ENCODE measurements at regions not wholly inside any gene's neighbourhood (a gene's known extent, or its start where the extent isn't known, plus 50 kb on each side); places are given as distances from the start of the nearest gene placed in this dataset.

GRCh38 chr7:85630904-85631600 is 444.2 kb upstream of the SEMA3D start:
- no peaks in the 10 kb centered on the region for H3K27me3 ChIP-seq (ENCODE audit: low read depth)
- intact Hi-C loops (cut with micrococcal nuclease): no loop called here
- DNase-seq: no peak

DNA sequence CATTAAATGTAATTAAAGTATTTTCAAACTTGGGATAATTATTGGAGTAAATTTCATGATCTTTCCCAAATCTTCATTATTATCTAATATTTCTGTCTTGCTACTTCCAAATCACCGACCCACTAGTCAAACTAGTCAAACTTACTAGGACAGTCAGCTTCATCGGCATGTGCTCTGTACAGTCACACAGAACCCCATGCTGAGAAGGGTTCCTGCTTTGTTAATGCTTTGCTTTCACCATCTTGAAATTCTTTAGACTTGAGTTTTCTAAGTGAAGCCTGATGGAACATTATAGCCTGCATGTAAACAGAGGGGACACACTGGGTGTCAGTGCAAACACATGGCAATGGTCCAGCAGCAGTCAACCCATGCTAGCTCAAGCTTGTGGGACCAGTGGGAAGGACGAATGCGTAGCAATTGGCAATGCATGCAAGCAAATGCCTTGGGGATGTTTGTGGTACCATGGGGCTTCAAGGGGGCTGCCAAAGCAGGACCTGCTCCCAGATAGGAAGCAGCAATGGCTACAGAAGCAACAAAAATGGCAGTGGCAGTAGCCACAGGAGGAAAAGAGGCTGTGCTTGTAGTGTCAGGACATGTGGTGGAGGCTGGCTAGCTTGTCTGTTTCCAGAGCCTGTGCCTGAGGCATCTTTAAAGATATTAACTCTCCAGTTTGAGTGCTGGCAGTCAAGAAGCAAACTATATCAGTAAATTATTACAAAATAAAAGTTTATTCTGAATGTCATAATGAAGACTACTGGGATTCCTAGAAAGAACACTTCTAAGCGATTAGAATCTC is 441.1 kb upstream of the SEMA3D start:
- H3K36me3 ChIP-seq: no peaks in the 10 kb centered on the region
- no peak for DNase-seq
- H3K9me3 ChIP-seq (replicated peaks): peaks cover 11% of the 10 kb centered on the region
- H3K4me1 ChIP-seq: no peaks in the 10 kb centered on the region
- no peaks in the 10 kb centered on the region for H3K27me3 ChIP-seq (ENCODE audit: low read depth)
- intact Hi-C loops (cut with micrococcal nuclease): no loop called here
- no peak overlapping the region for H3K27ac ChIP-seq (replicated peaks)
- H3K4me3 ChIP-seq: no peak overlapping the region
- TF ChIP-seq, protein P1, sequence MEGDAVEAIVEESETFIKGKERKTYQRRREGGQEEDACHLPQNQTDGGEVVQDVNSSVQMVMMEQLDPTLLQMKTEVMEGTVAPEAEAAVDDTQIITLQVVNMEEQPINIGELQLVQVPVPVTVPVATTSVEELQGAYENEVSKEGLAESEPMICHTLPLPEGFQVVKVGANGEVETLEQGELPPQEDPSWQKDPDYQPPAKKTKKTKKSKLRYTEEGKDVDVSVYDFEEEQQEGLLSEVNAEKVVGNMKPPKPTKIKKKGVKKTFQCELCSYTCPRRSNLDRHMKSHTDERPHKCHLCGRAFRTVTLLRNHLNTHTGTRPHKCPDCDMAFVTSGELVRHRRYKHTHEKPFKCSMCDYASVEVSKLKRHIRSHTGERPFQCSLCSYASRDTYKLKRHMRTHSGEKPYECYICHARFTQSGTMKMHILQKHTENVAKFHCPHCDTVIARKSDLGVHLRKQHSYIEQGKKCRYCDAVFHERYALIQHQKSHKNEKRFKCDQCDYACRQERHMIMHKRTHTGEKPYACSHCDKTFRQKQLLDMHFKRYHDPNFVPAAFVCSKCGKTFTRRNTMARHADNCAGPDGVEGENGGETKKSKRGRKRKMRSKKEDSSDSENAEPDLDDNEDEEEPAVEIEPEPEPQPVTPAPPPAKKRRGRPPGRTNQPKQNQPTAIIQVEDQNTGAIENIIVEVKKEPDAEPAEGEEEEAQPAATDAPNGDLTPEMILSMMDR (IDR thresholded peaks at IDR 0.05; ENCODE audit: borderline replicate concordance): no peak

More at GRCh38 chr7:85630904-85631600, 444.2 kb upstream of the SEMA3D start:
- no peak overlapping the region for H3K27ac ChIP-seq (replicated peaks)
- no peak overlapping the region for H3K4me3 ChIP-seq
- TF ChIP-seq, protein P1 (IDR thresholded peaks at IDR 0.05; ENCODE audit: borderline replicate concordance): no peak
- H3K36me3 ChIP-seq: no peaks in the 10 kb centered on the region
- H3K4me1 ChIP-seq: no peaks in the 10 kb centered on the region
- H3K9me3 ChIP-seq (replicated peaks): peaks cover 3% of the 10 kb centered on the region

GRCh38 chr7:85622059-85622458 is 435.2 kb upstream of the SEMA3D start:
- peaks cover 11% of the 10 kb centered on the region for H3K9me3 ChIP-seq (replicated peaks)
- H3K27ac ChIP-seq (replicated peaks): no peak overlapping the region
- intact Hi-C loops (cut with micrococcal nuclease): no loop called here
- DNase-seq: no peak
- H3K36me3 ChIP-seq: no peaks in the 10 kb centered on the region
- TF ChIP-seq, protein P1 (IDR thresholded peaks at IDR 0.05; ENCODE audit: borderline replicate concordance): no peak
- H3K4me1 ChIP-seq: no peaks in the 10 kb centered on the region
- no peak overlapping the region for H3K4me3 ChIP-seq
- no peaks in the 10 kb centered on the region for H3K27me3 ChIP-seq (ENCODE audit: low read depth)

GRCh38 chr7:85620936-85621685 is 434.3 kb upstream of the SEMA3D start:
- peaks cover 17% of the 10 kb centered on the region for H3K9me3 ChIP-seq (replicated peaks)
- H3K27ac ChIP-seq (replicated peaks): no peak overlapping the region

DNA sequence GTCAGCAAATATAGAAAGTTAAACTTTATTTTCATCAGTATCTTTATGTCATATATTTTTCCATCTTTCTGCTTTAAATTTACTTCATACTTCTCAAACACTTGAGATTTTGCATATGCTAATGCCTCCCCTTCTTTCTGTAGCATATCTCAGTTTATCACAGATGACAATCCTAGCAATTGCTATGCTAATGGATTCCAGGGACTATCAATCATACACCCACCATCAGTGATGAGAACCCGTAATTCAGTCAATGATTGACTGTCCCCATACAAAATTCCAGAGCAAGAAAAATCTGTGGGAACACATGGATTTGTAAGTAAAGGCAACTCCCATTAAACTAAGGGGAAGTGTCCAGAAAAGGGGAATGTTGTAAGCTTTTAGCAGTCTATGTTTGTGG is 432.4 kb upstream of the SEMA3D start:
- no peak for DNase-seq
- no peak overlapping the region for H3K4me3 ChIP-seq
- H3K4me1 ChIP-seq: no peaks in the 10 kb centered on the region
- no peak overlapping the region for H3K27ac ChIP-seq (replicated peaks)
- no peaks in the 10 kb centered on the region for H3K36me3 ChIP-seq
- no peaks in the 10 kb centered on the region for H3K27me3 ChIP-seq (ENCODE audit: low read depth)
- intact Hi-C loops (cut with micrococcal nuclease): no loop called here
- peaks cover 31% of the 10 kb centered on the region for H3K9me3 ChIP-seq (replicated peaks)
- TF ChIP-seq, protein P1 (IDR thresholded peaks at IDR 0.05; ENCODE audit: borderline replicate concordance): no peak

More at GRCh38 chr7:85620936-85621685, 434.3 kb upstream of the SEMA3D start:
- no peak for DNase-seq
- Histone ChIP-seq H3K4me1 (no peaks in the 10 kb centered on the region), H3K27me3 (ENCODE audit: low read depth) (no peaks in the 10 kb centered on the region), H3K36me3 (no peaks in the 10 kb centered on the region), H3K4me3 (no peak overlapping the region)
- intact Hi-C loops (cut with micrococcal nuclease): no loop called here
- TF ChIP-seq, protein P1 (IDR thresholded peaks at IDR 0.05; ENCODE audit: borderline replicate concordance): no peak

Data from left ventricle myocardium inferior (tissue), 1 donor.